ENCODE measurements at regions not wholly inside any gene's neighbourhood (a gene's known extent, or its start where the extent isn't known, plus 50 kb on each side); places are given as distances from the start of the nearest gene placed in this dataset.

- Mint-ChIP-seq H3K4me1 (no peaks in the 10 kb centered on the region), H3K36me3 (no peaks in the 10 kb centered on the region), H3K27me3 (ENCODE audit: low read depth in 3 of 3) (peaks cover 0 to 1% (median 0%) of the 10 kb centered on the region in 3 donors), H3K27ac (no peak overlapping the region), H3K4me3 (no peak overlapping the region), H3K9me3 (peaks cover 2 to 7% (median 3%) of the 10 kb centered on the region in 7 donors)
- Histone ChIP-seq H3K36me3 (replicated peaks in 1 of 2; ENCODE audit: control insufficient read depth in 1 of 2, insufficient read depth in 2 of 2, low read length in 2 of 2) (no peaks in the 10 kb centered on the region), H3K27ac (ENCODE audit: low read depth in 1 of 2, low read length in 2 of 2) (no peak overlapping the region), H4K20me1 (ENCODE audit: insufficient read depth, low read length) (no peaks in the 10 kb centered on the region), H2AFZ (ENCODE audit: insufficient read depth, low read depth, low read length, poor library complexity, severe bottlenecking) (no peak overlapping the region), H3K9me3 (replicated peaks in 1 of 2; ENCODE audit: control insufficient read depth in 1 of 2, insufficient read depth in 1 of 2, low read length in 2 of 2) (peaks cover 5 to 11% of the 10 kb centered on the region in 2 donors), H3K79me2 (ENCODE audit: insufficient read depth, low read length) (no peaks in the 10 kb centered on the region), H3K4me1 (ENCODE audit: control insufficient read depth in 1 of 2, insufficient read depth in 2 of 2, low read length in 2 of 2) (no peaks in the 10 kb centered on the region), H3K27me3 (ENCODE audit: control insufficient read depth in 2 of 2, insufficient read depth in 2 of 2, low read length in 2 of 2) (no peaks in the 10 kb centered on the region), H3K4me3 (replicated peaks in 1 of 3; ENCODE audit: low read depth in 2 of 3, low read length in 3 of 3) (no peak overlapping the region), H3K4me2 (replicated peaks; ENCODE audit: extremely low read depth, low read length, poor library complexity, severe bottlenecking) (no peak overlapping the region), H3K9ac (ENCODE audit: insufficient read depth, low read length, poor library complexity, severe bottlenecking) (no peak overlapping the region)
- no peak for TF ChIP-seq CTCF (IDR thresholded peaks at IDR 0.05)
- intact Hi-C loops (cut with micrococcal nuclease), result no loop called here
- no CpG with 5 or more reads among the region's 4 CpGs for WGBS (ENCODE audit: insufficient coverage)
- DNase-seq, result no peak
Measured at GRCh38 chr11:98358551-98358950, 662.2 kb upstream of the CNTN5 start.

- no peaks in the 10 kb centered on the region for H3K36me3 ChIP-seq (replicated peaks in 1 of 2; ENCODE audit: control insufficient read depth in 1 of 2, insufficient read depth in 2 of 2, low read length in 2 of 2)
- no peak overlapping the region for H3K4me3 Mint-ChIP-seq
- H3K4me1 ChIP-seq (ENCODE audit: control insufficient read depth in 1 of 2, insufficient read depth in 2 of 2, low read length in 2 of 2), result no peaks in the 10 kb centered on the region
- H3K27ac Mint-ChIP-seq, result no peak overlapping the region
- no peak overlapping the region for H3K9ac ChIP-seq (ENCODE audit: insufficient read depth, low read length, poor library complexity, severe bottlenecking)
- no peaks in the 10 kb centered on the region for H3K36me3 Mint-ChIP-seq
- H2AFZ ChIP-seq (ENCODE audit: insufficient read depth, low read depth, low read length, poor library complexity, severe bottlenecking), result no peak overlapping the region
- no peak overlapping the region for H3K27ac ChIP-seq (ENCODE audit: low read depth in 1 of 2, low read length in 2 of 2)
- no CpG with 5 or more reads among the region's 3 CpGs for WGBS (ENCODE audit: insufficient coverage)
- intact Hi-C loops (cut with micrococcal nuclease), result loop anchor here in 1 of 2 donors (10.0 kb wide), 1 partner anchor 50 kb away; no protein-coding TSS in a partner anchor
- H3K27me3 Mint-ChIP-seq (ENCODE audit: low read depth in 3 of 3), result peaks cover 0 to 1% (median 0%) of the 10 kb centered on the region in 3 donors
- DNase-seq, result no peak
- H3K9me3 ChIP-seq (replicated peaks in 1 of 2; ENCODE audit: control insufficient read depth in 1 of 2, insufficient read depth in 1 of 2, low read length in 2 of 2), result peaks cover 4 to 5% of the 10 kb centered on the region in 2 donors
- no peaks in the 10 kb centered on the region for H3K27me3 ChIP-seq (ENCODE audit: control insufficient read depth in 2 of 2, insufficient read depth in 2 of 2, low read length in 2 of 2)
- H3K79me2 ChIP-seq (ENCODE audit: insufficient read depth, low read length), result no peaks in the 10 kb centered on the region
- no peak for TF ChIP-seq CTCF (IDR thresholded peaks at IDR 0.05)
- peaks cover 0 to 5% (median 3%) of the 10 kb centered on the region in 7 donors for H3K9me3 Mint-ChIP-seq
- H3K4me1 Mint-ChIP-seq, result no peaks in the 10 kb centered on the region
- no peak overlapping the region for H3K4me2 ChIP-seq (replicated peaks; ENCODE audit: extremely low read depth, low read length, poor library complexity, severe bottlenecking)
- H3K4me3 ChIP-seq (replicated peaks in 1 of 3; ENCODE audit: low read depth in 2 of 3, low read length in 3 of 3), result no peak overlapping the region
- H4K20me1 ChIP-seq (ENCODE audit: insufficient read depth, low read length), result no peaks in the 10 kb centered on the region
Measured at GRCh38 chr11:98365190-98365589, 655.6 kb upstream of the CNTN5 start.

Data from CD14-positive monocyte (primary cell).